ENCODE measurements at regions not wholly inside any gene's neighbourhood (a gene's known extent, or its start where the extent isn't known, plus 50 kb on each side); places are given as distances from the start of the nearest gene placed in this dataset.

GRCh38 chr4:96465834-96466233, 625.9 kb downstream of the PDHA2 start:
- TF ChIP-seq CTCF (IDR thresholded peaks at IDR 0.05) (no peak), POLR2A (IDR thresholded peaks at IDR 0.05) (no peak)
